HG03045 (cell line): ENCODE measurements at regions not wholly inside any gene's neighbourhood (a gene's known extent, or its start where the extent isn't known, plus 50 kb on each side); places are given as distances from the start of the nearest gene placed in this dataset.

Experiments used
- ATAC-seq: cut with Tn5 transposase; IDR thresholded peaks from one replicate; pipeline ENCODE4 v1.9.1; 2021; ENCODE audit warnings: mild to moderate bottlenecking, moderate library complexity; ENCODE audit not compliant: unreplicated experiment

DNA sequence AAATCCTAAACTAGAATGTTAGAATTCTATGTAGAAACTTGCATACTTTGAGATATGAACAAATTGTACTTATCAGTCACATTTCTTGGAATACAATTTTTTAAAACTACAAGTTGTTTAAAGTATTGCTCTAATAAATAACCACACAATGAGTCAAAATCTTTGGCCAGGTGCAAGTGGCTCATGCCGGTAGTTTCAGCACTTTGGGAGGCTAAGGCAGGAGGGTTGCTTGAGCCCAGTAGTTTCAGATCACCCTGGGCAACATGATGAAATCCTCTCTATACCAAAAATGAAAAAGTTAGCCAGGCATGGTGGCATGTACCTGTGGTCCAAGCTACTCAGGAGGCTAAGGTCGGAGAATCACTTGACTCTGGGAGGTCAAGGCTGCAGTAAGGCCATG lies 257.8 kb downstream of the COX7C start:
- no peak for ATAC-seq

DNA sequence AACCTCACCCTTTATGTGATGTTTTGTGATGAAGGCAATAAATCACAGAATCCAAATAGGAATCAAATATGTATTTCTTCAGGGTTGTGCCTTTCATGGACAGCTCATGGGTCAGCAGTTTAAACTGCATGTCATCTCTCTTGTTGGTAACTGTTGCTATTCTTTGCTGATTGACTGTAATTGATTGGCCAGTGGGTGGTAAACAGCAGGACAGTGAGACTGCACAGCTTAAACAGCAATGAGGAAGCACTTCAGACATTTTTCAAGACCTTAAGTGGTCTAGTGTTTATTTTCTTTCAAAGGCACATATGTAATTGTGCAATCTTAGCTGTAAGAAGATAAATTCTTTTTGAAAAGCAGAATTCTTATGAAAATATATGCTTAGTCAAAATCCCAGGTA lies 260.5 kb downstream of the COX7C start:
- ATAC-seq: no peak

DNA sequence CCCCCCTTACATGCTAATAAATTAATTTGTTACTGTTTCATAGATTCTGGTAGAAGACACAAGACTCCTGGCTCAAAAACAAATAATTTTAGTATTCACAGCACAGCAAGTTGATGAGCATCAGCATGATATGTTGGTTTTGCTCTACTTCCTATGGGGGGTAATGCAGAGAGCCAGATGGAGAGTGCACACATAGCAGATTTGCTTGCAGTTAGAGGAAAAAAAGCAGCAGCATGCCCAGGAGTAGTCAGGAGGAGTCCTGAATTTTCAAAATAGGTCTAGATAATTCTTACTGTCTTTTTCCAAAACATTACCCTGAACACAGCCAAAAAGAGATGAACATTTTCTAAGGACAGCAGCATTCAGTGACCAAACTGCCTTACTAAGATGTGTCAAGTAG lies 261.3 kb downstream of the COX7C start:
- ATAC-seq: no peak

DNA sequence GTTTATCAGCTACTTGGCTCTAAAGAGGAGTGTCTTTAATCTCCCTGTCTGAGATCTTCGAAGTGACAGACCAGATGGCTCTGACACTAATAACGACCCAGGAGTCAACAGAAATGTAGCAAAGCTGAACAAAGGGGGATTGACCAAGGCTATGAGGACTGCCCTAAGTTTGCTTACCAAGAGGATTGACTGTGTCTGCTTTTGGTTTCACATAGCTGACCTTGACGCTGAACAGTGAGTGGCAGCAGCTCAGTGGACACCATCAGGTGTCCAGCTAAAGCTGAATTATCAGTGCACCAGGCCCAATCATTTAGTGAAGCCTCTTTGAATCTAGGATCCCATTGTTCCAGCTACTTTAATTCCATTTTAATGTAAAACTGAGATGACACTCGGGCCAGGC lies 262.6 kb downstream of the COX7C start:
- peak; percentile 14 for ATAC-seq

DNA sequence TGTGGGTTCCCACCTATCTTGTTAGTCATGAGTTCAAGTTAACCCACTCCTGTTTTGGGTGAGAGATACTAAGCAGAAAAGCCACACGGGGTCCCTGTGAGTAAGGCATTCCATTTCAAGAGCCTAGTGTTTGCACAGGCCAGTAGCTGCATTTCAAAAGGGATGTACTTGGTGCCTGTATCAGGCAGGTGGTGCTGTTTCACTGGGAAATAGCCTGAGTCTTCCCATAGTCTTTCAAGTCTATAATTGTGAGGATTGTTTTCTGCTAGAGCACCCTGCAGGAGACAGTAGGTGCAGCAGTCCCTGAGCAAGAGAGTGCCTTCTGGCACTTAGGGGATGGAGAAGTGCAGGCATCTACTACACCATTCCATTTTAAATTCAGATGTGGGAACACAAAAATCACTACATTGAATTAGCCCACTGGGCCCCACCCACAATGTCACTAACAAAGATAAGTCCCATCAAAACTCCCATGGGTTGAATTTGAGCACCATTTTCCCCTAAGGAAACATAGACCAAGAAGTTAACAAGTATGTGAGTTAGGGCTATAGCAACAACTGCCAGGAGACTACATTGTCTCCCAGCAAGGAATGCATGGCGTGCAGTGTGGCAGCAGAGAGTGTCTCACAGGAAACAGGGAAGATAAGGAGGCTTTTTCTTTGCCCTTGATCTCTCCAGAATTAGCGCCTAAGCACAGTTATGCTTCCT lies 263.2 kb downstream of the COX7C start:
- ATAC-seq: peak; percentile 75

DNA sequence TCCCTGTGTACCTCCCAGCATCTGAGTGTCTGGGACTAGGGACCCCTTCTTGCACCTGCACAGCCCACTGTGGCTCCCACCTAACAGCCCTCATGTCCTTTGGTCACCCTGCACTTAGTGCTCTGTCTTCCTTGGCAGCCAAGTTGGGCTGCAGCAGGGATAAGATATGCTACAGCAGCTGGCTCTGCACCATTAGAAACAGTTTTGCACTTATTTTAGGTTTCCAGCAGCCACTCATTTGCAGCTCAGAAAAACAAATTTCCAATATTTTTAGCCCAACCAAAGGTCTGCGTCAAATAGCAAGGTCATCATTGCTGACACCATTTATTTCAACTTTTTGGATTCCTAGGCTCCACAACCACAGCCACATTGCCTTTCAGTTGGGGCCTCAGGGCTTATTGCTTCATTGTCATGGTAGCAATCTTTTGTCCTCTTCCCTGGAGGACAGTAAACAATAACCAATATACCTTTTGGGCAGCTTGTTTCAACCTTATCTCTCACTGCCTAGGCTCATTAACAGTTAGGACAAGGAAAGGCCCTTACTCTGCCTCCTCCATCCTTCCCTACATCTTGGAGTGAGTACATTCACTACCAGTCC lies 263.9 kb downstream of the COX7C start:
- ATAC-seq: no peak

DNA sequence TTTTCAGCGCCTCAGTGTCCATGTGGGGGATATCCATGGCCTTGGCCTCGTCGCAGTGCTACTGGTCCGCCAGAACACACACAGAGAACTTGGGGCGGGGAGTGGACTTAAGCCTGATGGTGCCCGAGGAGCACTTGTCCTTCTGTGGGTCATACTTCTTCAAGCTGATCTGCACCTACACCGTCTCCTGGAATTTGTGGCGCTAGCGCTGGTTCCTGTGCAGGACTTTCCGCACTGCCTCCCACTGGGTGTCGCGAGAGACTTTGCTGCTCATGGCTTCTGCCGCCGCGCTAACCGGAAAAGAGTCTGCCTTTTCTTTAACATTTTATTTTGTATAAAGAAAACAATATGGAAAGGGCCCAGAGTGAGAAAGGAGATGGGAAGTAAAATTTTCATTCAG lies 266.9 kb downstream of the COX7C start:
- no peak for ATAC-seq

DNA sequence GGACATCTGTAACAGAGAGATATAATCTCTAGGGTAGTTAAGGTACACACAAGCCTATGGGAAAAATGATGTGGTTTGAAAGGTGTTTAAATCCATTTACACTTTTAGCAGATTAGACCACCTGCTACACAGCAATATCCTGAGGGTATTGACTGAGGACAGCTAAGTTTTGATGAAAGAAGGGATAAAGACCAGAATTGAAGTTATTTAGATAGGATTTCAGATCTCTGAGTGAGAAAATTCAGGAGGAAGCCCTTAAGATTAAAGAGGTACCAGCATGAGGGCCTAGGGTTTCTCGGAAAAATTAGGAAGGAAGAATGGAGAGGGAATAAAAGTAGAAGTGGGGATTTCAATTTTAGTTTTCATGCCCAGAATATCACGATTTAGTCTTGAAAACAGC lies 267.3 kb downstream of the COX7C start:
- no peak for ATAC-seq

DNA sequence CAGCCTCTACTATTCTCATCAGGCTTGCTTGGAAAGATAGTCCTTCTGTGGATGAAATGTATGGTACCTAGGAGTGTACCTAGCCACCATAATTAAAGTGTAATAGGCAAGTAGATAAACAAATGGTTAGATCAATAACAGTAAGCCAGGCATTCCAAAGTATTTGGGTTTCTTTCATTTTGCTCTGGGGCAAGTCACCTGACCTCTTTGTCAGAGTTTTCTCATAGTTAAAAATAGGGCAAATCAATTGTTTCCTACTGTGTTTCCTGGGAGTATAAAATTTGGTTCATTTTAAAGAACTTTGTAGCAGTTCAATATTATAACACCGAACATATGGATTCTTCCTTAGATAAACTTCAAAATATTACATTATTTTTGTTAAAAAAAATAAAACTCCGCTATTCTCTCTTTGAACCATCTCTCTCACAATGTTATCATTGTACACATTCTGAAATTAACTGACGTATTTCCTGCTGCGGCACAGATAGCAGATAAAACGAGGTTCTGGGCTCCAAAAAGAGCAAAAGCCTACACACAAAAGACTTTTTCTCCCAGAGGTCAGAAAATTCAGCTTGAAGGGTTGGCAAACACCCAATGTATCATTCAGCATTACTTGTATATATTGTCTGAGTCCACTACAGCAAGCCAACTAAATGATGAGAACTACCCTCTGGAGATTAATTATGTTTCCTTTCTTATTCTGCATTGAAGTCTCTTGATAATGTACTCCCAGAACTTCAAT lies 267.9 kb downstream of the COX7C start:
- ATAC-seq: no peak

DNA sequence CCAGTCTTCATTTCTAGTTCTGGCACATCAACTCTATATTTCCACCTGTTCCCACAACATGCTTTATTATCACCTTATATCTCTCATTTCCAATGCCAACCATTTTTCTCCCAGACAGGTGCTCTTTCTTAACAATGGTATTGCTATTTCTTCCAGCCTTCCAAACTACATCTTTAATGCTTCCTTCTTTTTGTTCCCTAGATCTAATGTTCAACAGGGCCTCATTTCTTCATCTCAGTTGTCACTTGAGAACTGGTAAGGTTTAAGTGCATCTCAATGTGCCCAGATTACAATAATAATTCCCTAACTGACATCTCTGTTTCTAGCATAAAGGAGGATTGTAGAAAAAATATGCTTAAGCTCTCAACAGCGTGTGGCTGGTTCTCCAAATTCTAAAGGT lies 272.6 kb downstream of the COX7C start:
- no peak for ATAC-seq

DNA sequence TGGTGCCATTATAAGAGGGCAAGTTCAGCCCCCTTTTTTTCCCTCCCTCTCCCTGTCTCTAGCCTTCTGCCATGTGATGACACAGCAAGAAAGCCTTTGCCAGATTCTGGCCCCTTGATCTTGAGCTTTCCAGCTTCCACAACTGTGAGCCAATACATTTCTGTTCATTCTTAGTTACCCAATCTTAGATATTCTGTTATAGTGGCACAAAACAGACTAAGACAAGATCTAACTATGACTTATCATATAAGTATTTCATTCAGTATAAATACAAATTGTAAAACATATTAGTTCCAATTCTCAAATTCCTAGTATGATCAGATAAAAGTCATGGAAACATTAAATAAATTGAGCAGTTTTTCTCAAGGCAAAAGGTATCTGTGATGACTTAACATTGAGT lies 276.3 kb downstream of the COX7C start:
- ATAC-seq: no peak

DNA sequence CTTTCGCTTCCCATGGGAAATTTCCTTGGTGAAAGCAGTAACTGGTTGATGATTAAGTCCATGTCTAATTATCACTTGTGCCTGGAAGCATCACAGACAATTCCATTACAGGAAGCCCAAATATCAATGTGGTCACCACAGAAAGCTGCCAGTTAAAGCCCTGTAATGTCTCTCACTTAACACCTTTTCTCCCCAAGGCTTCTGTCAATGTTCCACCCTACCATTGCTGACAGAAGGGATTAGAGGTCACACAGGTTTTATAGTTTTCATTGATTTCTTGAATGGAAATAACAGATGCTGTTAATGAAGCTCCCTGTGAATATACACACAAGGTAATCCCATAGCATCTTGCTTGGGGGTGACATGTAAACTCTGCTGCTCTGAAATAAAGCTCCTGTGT lies 279.2 kb downstream of the COX7C start:
- no peak for ATAC-seq

DNA sequence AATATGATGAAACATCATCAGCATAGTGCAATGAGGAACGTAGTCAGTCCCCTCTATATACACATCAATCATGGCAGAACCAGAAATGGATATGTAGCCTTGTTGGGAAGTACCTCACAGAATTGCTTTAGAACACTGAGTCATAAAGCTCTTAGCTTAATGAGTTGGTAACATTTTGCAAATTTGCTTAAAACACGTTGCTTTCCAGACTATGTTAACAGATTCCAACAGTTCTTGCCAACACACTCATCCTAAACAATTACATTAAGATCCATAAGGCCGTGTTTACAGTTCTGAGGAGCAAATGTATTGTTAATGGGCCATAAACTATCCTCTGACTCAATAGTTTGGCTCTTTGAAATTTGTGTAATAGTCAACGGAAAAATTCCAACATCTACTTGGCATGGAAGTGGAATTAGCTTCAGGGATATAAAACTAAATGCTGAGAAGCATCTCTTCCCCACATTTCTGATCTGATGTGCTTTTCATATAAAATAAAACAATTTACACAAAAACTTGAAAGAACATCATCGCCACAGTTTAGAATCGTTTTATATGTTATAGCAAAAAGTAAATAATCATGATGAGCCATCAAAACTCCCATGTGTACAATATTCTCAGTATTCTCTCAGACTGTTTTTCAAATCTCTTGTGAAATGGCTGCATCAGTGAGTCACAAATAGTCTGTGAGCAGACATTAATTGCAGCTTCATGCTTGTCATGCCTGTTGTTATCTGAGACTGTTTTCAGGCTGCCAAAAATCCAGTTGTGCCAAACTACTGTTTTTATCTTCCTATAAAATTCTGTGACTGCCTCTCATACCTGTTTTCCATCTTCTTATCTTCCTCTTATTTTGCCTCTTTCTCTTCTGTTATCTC lies 291.9 kb downstream of the COX7C start:
- ATAC-seq: no peak

DNA sequence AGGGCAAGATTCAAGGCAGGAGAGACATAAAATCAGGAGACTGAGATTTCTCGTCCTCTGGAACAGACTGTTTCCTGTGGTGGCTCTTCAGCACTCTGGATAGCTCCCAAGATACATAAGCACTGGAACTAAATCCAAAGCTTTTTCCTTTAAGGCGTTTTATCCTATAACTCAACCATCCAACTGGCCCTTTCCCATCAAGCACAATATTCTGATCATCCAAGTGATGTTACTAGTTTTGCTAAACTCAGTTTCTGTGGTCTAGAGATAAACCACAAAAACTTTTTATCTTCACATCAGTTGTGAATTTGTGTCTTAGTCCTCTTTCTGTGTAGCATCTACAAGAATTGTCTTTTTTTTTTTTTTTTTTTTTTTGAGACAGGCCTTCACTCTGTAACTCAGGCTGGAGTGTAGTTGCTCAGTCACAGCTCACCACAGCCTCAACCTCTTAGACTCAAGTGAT lies 299.4 kb downstream of the COX7C start:
- no peak for ATAC-seq

DNA sequence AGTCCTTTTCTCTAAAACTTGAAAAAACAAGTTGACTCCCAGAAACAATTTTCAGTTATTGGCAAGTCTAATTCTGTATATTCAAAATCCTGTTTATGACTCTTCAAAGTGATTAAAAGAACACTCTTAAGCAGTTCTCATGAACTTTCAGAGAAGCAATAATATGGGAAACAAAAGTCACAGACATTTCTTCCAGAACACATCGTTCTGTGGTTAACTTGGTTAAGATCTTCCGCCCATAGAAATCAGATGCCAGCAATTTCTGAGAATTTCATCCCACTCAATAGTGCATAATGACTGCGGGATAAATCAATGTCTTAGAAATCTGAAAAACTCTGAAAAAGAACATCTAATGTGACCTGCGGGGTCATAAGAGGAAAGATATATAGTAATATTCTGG lies 300.5 kb downstream of the COX7C start:
- ATAC-seq: no peak

DNA sequence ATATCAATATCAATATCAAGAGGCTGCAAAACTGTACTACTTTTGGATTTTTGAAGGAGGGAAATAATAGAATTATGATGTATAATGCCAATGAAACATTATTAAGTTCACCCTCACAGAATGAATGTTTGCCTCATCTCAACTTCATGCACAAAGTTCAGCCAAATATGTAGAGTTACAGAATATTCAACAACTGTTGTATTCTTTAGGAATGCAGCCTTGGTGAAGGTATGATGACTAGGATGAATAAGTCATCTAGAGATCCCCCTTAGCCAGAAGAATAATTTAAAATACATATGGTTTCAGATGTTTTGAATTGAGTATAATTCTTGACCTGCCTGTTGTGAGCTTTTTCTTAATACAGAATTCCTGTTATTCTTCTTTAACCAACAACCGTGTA lies 308.3 kb downstream of the COX7C start:
- no peak for ATAC-seq

DNA sequence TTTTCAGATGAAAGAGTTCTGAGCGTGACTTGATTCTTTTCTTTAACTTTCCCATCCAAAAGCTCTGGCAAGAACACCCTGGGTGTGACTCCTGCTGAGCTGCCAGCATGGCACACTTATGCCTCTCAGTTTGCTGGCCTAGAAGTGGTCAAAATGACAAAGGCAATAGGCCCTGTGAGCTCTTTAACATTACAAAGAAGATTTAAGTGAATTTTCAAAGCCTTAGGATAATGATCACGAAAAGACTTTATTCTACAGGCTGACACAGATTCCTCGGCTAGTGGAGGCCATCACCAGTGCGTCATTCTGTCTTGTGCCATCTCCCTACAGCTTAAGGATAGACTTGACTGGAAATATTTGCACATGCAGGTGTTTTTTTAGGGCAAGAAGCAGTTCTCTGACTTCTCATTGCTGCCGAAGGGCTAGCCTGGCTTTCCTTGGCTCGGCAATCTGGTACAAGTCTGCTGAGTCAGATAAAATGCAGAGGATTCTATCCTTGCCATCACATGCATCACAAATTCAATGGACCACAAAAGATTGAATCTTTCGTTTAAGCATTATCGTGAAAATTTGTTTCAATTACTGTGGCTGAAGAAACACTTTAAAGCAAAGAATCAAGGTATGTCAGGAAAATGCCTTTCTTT lies 311.5 kb downstream of the COX7C start:
- ATAC-seq: no peak

DNA sequence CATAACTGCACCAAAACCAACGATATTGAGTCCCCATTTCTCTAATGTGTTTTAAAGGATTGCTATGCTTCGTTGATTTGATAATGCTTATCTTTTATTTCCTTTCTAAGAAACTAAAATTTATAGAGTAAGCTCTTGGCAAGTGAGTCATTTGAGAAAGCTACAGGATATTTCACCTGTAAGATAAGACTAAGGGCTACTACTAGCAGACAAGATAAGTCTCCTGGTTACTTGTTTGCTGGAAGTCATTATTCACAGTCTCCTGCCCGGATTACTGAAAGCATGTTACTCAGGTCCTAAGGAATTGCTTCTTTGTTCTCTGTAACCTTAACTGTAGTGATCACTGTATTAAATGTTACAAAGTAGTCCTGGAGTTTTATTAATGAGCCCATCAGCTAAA lies 315.9 kb upstream of the RASA1 start:
- ATAC-seq: no peak

DNA sequence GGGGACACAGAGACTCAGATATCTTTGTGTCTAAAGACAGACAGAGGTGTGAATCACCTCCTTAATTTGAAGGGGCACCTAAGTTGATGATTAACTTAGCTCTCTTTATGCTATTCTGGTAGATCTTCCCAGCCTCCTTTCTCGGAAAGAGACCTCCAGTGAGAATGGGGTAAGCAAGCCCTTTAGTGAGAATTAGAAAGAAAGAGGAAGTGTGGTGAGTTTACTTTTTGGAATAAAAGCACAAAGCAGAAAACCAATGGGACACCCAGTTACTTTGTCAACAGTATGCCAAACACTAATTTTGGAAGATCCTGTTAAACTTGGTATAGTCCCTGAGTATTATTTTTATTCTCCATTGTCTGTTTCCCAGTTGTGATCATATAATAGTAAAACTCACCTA lies 302.8 kb upstream of the RASA1 start:
- no peak for ATAC-seq

DNA sequence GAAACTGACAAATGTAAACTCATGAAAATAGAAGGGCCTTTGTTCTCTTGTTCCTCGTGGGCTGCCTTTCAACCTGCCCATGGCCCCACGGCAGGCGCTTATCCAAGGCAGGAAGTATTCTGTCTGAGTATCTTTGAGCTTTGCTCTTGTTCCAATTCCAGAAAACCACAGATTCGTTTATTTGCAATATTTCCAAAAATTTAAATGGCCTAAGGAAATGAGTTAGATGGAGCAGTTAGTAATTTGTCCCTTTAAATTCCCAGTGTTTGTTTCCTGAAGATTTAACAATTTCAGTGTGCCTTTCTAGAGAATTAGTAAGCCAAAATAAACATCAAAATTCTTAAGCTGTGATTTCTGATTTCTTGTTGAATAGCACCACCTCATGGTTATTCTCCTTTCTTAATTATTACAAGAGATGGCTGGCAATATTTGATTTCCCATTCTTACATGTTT lies 299.4 kb upstream of the RASA1 start:
- no peak for ATAC-seq

DNA sequence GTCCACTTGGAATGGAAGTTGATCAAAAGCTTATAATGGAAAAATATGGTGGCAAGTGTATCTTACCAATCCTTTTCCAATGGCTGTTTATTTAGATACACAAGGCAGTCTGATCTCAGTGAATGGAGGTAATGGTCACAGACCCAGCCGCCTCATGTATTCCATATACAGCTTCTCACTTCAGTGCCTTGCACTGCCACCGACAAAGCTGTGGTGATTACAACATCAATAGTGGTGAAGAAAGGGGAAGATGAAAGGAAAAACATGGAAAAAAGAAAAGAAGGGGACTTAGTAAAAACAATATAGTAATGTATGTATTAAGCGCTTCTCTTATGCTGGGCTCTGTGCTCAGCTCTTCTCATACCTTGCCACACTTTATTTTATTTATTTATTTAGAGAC lies 297.3 kb upstream of the RASA1 start:
- ATAC-seq: no peak
